ENCODE measurements at regions not wholly inside any gene's neighbourhood (a gene's known extent, or its start where the extent isn't known, plus 50 kb on each side); places are given as distances from the start of the nearest gene placed in this dataset.

DNA sequence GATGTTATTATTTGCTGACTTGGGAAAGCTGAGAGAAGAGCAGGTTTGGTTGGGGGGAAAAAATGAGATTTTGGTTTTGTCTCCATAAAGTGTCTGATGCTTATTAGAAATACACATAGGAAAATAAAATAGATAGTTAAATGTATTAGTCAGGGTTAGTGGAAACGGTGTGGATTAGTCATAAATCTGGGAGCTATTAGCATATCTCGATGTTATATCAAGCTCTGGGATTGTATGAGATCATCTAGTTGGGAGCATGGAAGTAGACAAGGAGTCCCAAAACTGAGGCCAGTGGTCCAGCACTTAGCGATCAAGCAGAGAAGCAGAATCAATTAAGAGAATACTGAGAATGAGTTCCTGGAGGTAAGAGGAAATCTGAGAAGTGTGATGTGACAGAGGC lies 845.5 kb downstream of the ROBO2 start:
- H3K4me2 ChIP-seq (ENCODE audit: insufficient read depth, insufficient read length, low read length): no peak overlapping the region
- no peak overlapping the region for H3K27ac ChIP-seq (ENCODE audit: insufficient read length, low read depth, low read length)
- WGBS (ENCODE audit: extremely low coverage, insufficient read length, low lambda C conversion rate): 100% methylated on average over 1 of the region's 3 CpGs

More for the DNA sequence above, 845.5 kb downstream of the ROBO2 start:
- Histone ChIP-seq H4K5ac (ENCODE audit: insufficient read length, low read depth, low read length) (no peak overlapping the region), H3K79me2 (ENCODE audit: insufficient read depth, low read length) (no peaks in the 10 kb centered on the region), H4K20me1 (ENCODE audit: control insufficient read depth, insufficient read depth, insufficient read length) (no peaks in the 10 kb centered on the region), H2AFZ (ENCODE audit: low read length) (no peak overlapping the region), H2BK12ac (ENCODE audit: insufficient read length, low read depth, low read length) (no peak overlapping the region), H3K23me2 (ENCODE audit: insufficient read length, low read depth, low read length, poor library complexity, severe bottlenecking) (no peaks in the 10 kb centered on the region), H2BK5ac (ENCODE audit: insufficient read length, low read length) (no peak overlapping the region), H3K56ac (ENCODE audit: insufficient read length, low read depth, low read length) (no peak overlapping the region), H3K14ac (ENCODE audit: insufficient read depth, low read length) (no peak overlapping the region), H2BK120ac (ENCODE audit: low read depth, low read length, poor library complexity, severe bottlenecking) (no peak overlapping the region), H3K27me3 (ENCODE audit: insufficient read depth, low read length) (no peaks in the 10 kb centered on the region), H3K9me3 (ENCODE audit: control insufficient read depth, low read depth, low read length) (no peaks in the 10 kb centered on the region), H2AK5ac (ENCODE audit: insufficient read length, low read length) (no peak overlapping the region), H3K79me1 (ENCODE audit: insufficient read depth, low read depth, low read length, poor library complexity, severe bottlenecking) (no peaks in the 10 kb centered on the region), H2BK20ac (ENCODE audit: low read depth, low read length, poor library complexity, severe bottlenecking) (no peak overlapping the region), H4K91ac (ENCODE audit: insufficient read length, low read depth, low read length) (no peak overlapping the region), H3K23ac (ENCODE audit: insufficient read length, low read depth, low read length) (no peak overlapping the region), H3K4me1 (ENCODE audit: insufficient read depth, low read length) (no peaks in the 10 kb centered on the region), H3K9ac (ENCODE audit: extremely low read depth, insufficient read length, low read length) (no peak overlapping the region), H4K8ac (replicated peaks; ENCODE audit: insufficient read length, low read depth, low read length) (no peak overlapping the region), H3K18ac (ENCODE audit: insufficient read length, low read depth, low read length) (no peak overlapping the region), H3K4ac (ENCODE audit: low read depth, low read length) (no peak overlapping the region), H2BK15ac (ENCODE audit: low read depth, low read length) (no peak overlapping the region), H3T11ph (ENCODE audit: low read length) (no peak overlapping the region)
- DNase-seq: no peak
- TF ChIP-seq, protein P1, sequence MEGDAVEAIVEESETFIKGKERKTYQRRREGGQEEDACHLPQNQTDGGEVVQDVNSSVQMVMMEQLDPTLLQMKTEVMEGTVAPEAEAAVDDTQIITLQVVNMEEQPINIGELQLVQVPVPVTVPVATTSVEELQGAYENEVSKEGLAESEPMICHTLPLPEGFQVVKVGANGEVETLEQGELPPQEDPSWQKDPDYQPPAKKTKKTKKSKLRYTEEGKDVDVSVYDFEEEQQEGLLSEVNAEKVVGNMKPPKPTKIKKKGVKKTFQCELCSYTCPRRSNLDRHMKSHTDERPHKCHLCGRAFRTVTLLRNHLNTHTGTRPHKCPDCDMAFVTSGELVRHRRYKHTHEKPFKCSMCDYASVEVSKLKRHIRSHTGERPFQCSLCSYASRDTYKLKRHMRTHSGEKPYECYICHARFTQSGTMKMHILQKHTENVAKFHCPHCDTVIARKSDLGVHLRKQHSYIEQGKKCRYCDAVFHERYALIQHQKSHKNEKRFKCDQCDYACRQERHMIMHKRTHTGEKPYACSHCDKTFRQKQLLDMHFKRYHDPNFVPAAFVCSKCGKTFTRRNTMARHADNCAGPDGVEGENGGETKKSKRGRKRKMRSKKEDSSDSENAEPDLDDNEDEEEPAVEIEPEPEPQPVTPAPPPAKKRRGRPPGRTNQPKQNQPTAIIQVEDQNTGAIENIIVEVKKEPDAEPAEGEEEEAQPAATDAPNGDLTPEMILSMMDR (conservative IDR thresholded peaks at IDR 0.05): no peak
- H3K27me3 Mint-ChIP-seq (ENCODE audit: low read depth): no peaks in the 10 kb centered on the region
- no peaks in the 10 kb centered on the region; a peak in 1 of 5 replicates for H3K9me3 Mint-ChIP-seq
- H3K27ac Mint-ChIP-seq: no peak overlapping the region
- H3K4me1 Mint-ChIP-seq: no peaks in the 10 kb centered on the region
- H3K36me3 Mint-ChIP-seq (ENCODE audit: insufficient read depth in 1 of 3, low read depth in 3 of 3): no peaks in the 10 kb centered on the region
- no peak overlapping the region for H3K4me3 Mint-ChIP-seq
